GM12864 (cell line): ENCODE measurements at regions not wholly inside any gene's neighbourhood (a gene's known extent, or its start where the extent isn't known, plus 50 kb on each side); places are given as distances from the start of the nearest gene placed in this dataset.

Experiments used
- DNase-seq: peaks from one replicate; pipeline ENCODE4 v3.0.0-alpha.2; 2011; ENCODE audit warnings: low read depth
- H3K4me3 ChIP-seq: 2 replicates; pipeline ENCODE4 v1.5.1; 2011; ENCODE audit warnings: mild to moderate bottlenecking, low read depth, low read length, control low read depth
- TF ChIP-seq, protein P1 (sequence below): IDR thresholded peaks from 2 replicates; pipeline ENCODE4 v1.5.1; 2011; ENCODE audit warnings: low read depth, mild to moderate bottlenecking, moderate library complexity, low read length, control low read depth, inconsistent platforms; ENCODE audit errors: missing control alignments

DNA sequence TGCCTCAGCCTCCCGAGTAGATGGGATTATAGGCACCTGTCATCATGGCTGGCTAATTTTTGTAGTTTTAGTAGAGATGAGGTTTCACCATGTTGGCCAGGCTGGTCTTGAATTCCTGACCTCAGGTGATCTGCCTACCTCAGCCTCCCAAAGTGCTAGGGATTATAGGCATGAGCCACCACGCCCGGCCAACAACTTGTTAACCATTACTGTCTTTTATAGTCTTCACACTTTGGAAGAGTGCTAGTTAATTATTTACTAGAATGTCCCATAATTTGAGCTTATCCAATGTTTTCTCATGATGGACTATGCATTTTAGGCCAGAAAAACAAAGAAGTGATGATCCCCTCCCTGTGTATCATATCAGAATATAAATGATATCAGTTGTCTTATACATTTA lies 288.6 kb upstream of the CBLB start:
- DNase-seq = no peak
- H3K4me3 ChIP-seq = no peak overlapping the region
- TF ChIP-seq, protein P1, sequence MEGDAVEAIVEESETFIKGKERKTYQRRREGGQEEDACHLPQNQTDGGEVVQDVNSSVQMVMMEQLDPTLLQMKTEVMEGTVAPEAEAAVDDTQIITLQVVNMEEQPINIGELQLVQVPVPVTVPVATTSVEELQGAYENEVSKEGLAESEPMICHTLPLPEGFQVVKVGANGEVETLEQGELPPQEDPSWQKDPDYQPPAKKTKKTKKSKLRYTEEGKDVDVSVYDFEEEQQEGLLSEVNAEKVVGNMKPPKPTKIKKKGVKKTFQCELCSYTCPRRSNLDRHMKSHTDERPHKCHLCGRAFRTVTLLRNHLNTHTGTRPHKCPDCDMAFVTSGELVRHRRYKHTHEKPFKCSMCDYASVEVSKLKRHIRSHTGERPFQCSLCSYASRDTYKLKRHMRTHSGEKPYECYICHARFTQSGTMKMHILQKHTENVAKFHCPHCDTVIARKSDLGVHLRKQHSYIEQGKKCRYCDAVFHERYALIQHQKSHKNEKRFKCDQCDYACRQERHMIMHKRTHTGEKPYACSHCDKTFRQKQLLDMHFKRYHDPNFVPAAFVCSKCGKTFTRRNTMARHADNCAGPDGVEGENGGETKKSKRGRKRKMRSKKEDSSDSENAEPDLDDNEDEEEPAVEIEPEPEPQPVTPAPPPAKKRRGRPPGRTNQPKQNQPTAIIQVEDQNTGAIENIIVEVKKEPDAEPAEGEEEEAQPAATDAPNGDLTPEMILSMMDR = no peak

DNA sequence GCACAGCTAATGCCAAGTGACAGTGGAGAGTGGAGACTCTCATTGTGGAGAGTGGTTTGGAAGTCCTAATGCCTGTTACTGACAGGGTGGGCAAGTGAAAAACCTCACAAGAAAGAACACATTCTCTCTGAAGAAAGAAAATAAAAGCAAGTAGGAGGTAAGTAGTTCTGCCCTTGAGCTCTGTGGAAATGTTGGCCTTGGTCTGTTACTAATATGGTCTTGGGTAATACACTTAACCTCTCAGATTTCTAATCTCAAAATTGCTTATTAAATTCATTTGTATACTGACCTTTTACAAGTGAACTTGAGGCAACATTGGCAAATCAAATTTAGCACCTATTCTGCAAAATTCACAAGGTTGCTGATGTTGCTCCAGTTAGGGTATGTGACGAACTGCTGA lies 291.6 kb upstream of the CBLB start:
- TF ChIP-seq, protein P1 = no peak
- no peak overlapping the region for H3K4me3 ChIP-seq

DNA sequence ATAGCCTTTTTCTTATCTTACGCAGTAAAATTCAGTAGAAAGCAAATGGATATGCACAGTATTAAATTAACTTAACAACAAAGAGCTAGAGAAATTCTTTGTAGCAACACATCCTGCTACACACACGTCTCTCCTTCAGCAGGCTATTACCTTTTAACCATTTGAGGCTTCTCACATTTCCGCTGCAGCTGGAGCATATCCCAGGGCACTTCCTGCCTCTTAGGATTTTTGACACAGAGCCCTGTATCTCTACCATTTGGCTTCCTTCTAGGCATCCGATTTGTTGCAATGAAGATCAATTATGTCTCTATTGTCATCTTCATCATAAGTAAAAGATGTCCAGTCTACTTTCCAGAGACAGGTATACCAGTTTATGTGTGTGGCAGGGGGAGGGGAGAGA lies 292.4 kb upstream of the CBLB start:
- TF ChIP-seq, protein P1 = no peak
- DNase-seq = no peak
- H3K4me3 ChIP-seq = no peak overlapping the region

More for the DNA sequence above, 291.6 kb upstream of the CBLB start:
- DNase-seq = no peak

DNA sequence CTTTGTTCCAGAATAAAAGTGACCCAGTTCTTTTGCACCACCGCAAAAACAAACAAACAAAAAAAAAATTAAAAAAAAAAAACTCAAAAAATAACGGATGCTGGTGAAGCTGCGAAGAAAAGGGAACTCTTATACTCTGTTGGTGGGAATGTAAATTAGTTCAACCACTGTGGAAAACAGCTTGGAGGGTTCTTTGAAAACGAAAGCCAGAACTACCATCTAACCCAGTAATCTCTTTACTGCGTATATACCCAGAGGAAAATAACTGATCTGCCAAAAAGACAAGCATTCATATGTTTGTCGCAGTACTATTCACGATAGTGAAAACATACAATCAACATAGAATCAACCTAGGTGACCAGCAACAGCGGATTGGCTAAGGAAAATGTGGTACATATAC lies 298.9 kb upstream of the CBLB start:
- DNase-seq = peak; percentile 26
- H3K4me3 ChIP-seq = no peak overlapping the region
- TF ChIP-seq, protein P1 = no peak

DNA sequence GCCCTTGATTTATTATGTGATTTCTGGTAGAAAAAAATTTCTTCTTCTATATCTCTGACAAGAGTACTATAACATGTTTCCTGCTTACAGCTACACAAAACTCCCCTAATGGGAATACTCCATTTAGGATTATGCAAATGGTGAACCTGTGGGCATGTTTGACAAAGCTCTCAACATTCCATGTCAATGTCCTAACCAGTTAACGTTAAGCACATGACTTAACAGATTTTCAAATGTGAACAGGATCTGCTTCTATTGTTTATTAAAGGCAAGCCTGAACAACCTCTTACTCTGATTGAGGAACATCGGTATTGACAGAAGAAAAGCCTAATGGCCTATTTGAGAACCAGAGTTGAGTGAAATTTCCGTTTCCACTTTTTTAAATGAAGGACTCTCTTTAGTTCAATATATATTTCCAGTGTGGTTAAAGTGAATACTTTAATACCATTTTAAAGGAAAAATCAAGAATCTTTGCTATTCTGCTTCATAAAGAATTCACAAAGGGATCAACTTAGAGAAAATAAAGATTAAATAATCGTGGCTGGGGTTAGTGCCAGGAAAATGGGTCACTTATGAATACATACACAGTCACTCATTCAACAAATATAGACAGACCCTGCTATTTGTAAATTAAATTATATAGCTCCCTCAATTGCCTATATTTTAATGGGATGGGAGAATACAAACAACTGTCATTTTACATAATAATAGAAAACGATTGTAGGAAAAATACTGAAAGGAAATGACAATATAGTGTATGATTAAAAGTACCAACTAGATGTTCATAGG lies 300.3 kb upstream of the CBLB start:
- TF ChIP-seq, protein P1 = no peak
- DNase-seq = no peak
- no peak overlapping the region for H3K4me3 ChIP-seq

DNA sequence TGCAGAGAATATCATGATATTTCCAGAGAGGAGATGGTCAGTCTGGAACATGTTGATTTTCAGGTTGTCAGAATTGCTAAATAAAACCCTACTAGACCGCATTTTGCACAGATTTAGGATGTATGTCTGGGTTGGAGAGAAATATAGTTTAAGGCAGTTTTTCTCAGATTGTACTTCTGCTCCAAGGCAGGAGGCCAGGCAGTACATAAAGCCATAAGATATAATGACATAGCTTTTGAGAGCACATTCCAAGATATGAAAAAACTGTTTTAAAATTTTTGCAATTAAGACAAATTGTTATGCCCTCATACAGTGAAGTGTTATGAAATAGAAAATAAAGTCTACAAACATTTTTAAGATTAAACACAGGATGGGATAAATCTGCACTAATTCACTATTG lies 301.8 kb upstream of the CBLB start:
- TF ChIP-seq, protein P1 = no peak
- H3K4me3 ChIP-seq = no peak overlapping the region
- no peak for DNase-seq

DNA sequence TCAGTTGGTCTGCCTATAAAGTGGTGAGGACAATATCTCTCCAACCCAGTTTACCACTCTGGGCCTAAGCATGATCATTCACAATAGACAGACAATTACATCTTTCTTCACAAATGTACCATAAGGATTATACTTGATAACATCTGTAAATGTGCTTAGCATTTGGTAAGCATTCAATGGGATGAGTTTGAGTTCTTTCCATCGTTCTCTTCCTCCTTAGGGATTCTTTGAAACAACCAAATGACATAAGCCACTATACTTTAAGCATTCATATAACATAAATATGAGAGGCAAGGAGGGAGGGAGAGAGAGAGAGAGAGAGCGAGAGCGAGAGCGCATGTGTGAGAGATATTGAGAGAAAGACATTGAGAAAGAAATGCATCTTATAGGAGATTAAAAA lies 303.3 kb upstream of the CBLB start:
- TF ChIP-seq, protein P1 = no peak
- no peak overlapping the region for H3K4me3 ChIP-seq
- DNase-seq = no peak
